NCI-H2227 treated with DMSO at 0.1 percent for 48 hours (cell line): ENCODE measurements at regions not wholly inside any gene's neighbourhood (a gene's known extent, or its start where the extent isn't known, plus 50 kb on each side); places are given as distances from the start of the nearest gene placed in this dataset.
"Not testable (repeated sequence)": the region's sequence is repeated elsewhere in the genome, so short reads cannot be mapped to it uniquely, and the experiment has no call there.

ENCODE experiments used
- DNase-seq: peaks from one replicate; lab custom pipeline; 2025; lab: John Stamatoyannopoulos, UW

- DNase-seq: not testable (repeated sequence)
Observed at GRCh38 chr16:16618963-16619465, 240.1 kb downstream of the NPIPA7 start.

GRCh38 chr16:16624367-16624766, 245.4 kb downstream of the NPIPA7 start:
- DNase-seq: not testable (repeated sequence)

GRCh38 chr16:16625140-16625539, 246.2 kb downstream of the NPIPA7 start:
- DNase-seq: not testable (repeated sequence)

DNA sequence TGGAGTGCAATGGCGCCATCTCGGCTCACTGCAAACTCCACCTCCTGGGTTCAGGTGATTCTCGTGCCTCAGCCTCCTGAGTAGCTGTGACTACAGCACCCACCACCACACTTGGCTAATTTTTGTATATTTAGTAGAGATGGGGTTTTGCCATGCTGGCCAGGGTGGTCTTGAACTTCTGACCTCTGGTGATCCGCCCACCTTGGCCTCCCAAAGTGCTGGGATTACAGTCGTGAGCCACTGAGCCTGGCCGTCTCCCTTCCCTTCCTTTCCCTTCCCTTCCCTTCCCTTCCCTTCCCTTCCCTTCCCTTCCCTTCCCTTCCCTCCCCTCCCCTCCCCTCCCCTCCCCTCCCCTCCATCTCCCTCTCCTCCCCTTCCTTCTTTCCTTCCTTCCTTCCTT, 248.9 kb downstream of the NPIPA7 start:
- not testable (repeated sequence) for DNase-seq

GRCh38 chr16:16638231-16638630, 259.3 kb downstream of the NPIPA7 start:
- not testable (repeated sequence) for DNase-seq

- not testable (repeated sequence) for DNase-seq
Observed at GRCh38 chr16:16638714-16639113, 259.8 kb downstream of the NPIPA7 start.

- not testable (repeated sequence) for DNase-seq
Observed at GRCh38 chr16:16643828-16644227, 264.9 kb downstream of the NPIPA7 start.

DNA sequence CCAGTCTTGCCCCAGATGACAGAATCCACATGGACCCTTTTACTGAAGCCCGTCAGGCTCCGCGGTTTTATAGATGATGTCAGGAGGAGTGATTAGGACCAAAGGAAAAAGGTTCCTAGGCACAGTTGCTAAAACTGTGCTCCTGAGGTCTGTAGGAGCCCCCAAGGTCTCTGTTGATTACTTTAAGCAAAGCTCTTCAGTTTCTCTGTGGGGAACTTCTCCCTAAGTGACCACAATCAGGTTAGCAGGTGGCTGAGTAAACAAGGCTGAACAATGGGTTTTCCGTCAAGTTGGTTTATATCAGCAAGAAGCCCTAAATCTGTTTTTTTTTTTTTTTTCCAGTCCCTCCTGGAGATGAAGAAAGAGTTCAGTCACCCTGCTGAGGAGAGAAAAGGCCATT, 269.1 kb downstream of the NPIPA7 start:
- not testable (repeated sequence) for DNase-seq

- not testable (repeated sequence) for DNase-seq
Observed at GRCh38 chr16:16672180-16672812, 293.4 kb downstream of the NPIPA7 start.

DNA sequence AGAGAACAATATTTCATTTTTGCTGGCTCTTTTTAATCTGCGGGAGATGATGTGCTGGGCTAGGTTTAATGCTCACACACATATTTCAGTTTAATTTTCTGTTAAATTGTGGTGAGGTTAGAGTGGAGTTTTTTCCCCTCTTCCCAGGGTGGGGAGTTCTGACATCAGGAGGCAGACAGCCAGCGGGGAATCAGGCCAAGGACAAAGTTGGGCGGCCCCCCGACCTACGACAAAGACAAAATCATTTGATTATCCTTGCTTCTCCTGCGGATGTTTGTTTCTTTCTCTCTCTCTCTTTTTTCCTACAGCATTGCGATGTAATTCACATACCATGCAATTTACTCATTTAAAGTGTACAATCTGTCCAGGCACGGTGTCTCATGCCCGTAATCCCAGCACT, 295.9 kb downstream of the NPIPA7 start:
- DNase-seq: not testable (repeated sequence)

DNA sequence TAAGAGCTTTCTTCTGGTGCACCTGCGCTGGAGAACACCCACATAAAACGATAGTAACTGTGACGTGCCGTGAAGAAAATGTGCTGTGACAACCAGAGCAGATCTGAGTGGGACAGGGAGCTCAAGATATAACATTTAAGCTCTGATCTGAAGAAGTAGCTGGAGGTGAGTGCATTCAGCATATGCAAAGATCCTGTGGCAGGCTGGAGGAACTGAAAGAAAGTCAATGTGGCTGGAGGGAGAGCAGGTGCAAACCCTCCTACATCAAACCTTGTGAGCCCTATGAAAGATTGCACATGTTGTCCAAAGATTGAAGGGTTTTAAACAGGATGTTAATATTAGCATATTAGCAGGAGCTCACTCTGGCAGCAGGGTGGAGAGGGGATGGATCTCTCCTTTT, 342.9 kb downstream of the NPIPA7 start:
- DNase-seq: not testable (repeated sequence)

DNA sequence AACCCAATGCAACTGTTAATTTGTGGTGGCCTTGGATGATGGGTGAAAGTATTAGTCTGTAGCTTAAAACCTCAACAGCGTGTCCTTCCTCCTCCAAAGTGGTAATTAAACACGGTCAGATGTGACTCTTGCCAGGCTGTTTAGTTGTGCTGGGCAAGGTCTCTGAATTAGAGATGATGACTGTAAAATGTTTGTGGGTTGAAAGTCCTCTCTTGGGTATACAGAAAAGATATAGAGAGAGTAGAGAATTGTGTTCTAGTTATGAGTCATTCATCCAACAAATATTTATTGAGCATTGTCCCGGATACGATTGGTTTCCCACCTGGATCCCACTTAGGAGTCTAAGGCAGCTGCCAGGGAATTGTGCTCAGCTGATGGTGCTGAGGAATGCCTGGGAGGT, 343.7 kb downstream of the NPIPA7 start:
- not testable (repeated sequence) for DNase-seq

DNA sequence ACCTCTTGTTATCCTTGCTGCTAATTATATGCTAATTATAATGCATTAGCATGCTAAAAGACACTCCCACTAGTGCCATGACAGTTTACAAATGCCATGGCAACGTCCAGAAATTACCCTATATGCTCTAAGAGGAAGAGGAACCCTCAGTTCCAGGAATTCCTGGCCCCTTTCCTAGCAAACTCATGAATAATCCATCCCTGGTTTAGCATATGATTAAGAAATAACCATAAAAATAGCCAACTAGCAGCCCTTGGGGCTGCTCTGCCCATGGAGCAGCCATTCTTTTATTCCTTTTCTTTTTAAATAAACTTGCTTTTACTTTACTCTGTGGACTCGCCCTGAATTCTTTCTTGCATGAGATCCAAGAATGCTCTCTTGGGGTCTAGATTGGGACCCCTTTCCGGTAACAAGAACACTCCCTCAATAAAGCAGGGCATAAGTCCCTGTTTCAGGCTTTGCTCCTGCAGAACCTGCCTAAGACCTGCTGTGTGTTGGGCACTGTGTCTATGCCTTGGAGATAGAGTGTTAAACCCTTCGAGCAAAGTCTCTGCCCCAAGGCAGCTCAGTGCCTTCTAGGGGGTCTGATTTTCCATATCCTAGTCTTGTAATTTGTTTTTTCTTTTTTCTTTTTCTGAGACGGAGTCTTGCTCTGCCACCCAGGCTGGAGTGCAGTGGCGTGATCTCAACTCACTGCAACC, 345.0 kb downstream of the NPIPA7 start:
- DNase-seq: not testable (repeated sequence)

DNA sequence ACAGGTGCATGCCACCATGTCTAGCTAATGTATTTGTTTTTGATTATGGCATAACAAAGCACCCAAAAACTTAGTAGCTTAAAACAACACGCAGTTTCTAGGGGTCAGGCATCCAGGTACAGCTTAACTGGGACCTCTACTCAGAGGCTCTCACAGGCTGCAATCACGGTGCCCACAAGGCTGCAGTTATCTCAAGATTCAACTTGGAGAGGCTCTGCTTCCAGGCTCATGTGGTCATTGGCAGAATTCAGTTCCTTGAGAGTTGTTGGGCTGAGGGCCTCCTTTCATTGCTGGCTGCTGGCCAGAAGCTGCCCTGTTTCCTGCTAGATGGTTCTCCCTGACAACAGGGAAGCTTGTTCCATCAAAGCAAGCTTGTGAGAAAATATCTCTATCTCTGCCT, 348.1 kb downstream of the NPIPA7 start:
- DNase-seq: not testable (repeated sequence)

GRCh38 chr16:16742573-16742972, 363.6 kb downstream of the NPIPA7 start:
- not testable (repeated sequence) for DNase-seq

GRCh38 chr16:16754992-16755667, 376.2 kb downstream of the NPIPA7 start:
- not testable (repeated sequence) for DNase-seq

DNA sequence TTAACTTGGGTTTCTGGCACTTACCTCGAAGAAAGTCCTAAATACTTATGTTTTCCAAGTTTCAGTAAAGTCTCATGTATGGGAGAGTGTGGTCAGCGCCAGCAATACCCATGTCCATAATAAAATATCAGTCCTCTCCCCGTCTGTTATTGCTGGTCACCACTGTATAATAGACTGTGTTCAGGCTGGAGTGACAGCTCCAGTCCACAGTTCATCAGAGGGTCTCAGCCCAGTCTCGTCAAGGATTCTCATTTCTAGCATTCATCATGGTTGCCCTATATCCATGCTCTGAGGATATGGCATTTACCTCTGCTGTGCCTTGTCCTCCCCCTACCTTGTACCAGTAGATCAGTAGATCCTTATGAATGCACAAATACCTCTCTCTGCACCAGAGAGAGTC, 384.5 kb downstream of the NPIPA7 start:
- no peak for DNase-seq

GRCh38 chr16:16770717-16771116, 391.8 kb downstream of the NPIPA7 start:
- not testable (repeated sequence) for DNase-seq

- no peak for DNase-seq
Observed at GRCh38 chr16:16774389-16774788, 395.4 kb downstream of the NPIPA7 start.

GRCh38 chr16:16778332-16778731, 399.4 kb downstream of the NPIPA7 start:
- no peak for DNase-seq

- DNase-seq: no peak
Observed at GRCh38 chr16:16780588-16780987, 401.6 kb downstream of the NPIPA7 start.

DNA sequence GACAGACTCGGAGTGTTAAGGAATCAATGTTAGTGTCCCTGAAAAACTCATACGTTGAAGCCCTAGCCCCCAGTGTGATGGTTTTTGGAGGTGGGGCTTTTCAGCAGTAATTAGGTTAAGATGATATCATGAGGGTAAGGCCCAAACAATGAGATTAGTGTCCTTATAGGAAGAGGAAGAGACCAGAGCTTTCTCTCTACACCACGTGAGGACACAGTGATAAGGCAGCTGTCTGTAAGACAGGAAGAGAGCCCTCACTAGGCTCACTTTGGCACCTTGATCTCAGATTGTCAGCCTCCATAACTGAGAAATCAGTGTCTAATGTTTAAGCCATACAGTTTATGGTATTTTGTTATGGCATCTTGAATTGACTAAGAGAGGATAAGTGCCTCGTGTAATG, 403.2 kb downstream of the NPIPA7 start:
- no peak for DNase-seq

GRCh38 chr16:16788004-16788403, 409.1 kb downstream of the NPIPA7 start:
- DNase-seq: no peak
